Lower leg skin (tissue), 4 donors: ENCODE measurements at regions not wholly inside any gene's neighbourhood (a gene's known extent, or its start where the extent isn't known, plus 50 kb on each side); places are given as distances from the start of the nearest gene placed in this dataset.

Experiments used
- DNase-seq, 2 donors: peaks; one replicate each; pipeline ENCODE4 v3.0.0-alpha.2; 2019; ENCODE audit warnings: low spot score in 2 of 2
- H3K4me3 ChIP-seq: fragments of 200-600 bp; sonication (generic); 2 replicates; pipeline ENCODE4 v1.5.1; 2017; ENCODE audit warnings: mild to moderate bottlenecking, low read depth; ENCODE audit not compliant: poor library complexity, severe bottlenecking
- POLR2A ChIP-seq, 2 donors: fragments of 450-650 bp; IDR thresholded peaks; one replicate each; pipeline ENCODE4 v1.6.1; 2016 to 2017; ENCODE audit warnings: antibody characterized with exemption in 2 of 2, mild to moderate bottlenecking in 1 of 2, moderate library complexity in 1 of 2
- WGBS, 2 donors: methylation state at CpG; one replicate each; pipeline ENCODE4 v1.1.5; 2018; 5-methylcytosine and 5-hydroxymethylcytosine counted together
- intact Hi-C: fragments of 100-400 bp; cut with DNase I; formaldehyde crosslinking; loops from one replicate; pipeline ENCODE4 v1.15.0; 2023; ENCODE audit warnings: low total_unique reads
- TF ChIP-seq, protein P1 (sequence below), 3 donors: fragments of 450-650 bp; IDR thresholded peaks; one replicate each; pipeline ENCODE4 v1.5.1; 2016; ENCODE audit warnings: antibody characterized with exemption in 3 of 3, mild to moderate bottlenecking in 3 of 3, moderate library complexity in 2 of 3

DNA sequence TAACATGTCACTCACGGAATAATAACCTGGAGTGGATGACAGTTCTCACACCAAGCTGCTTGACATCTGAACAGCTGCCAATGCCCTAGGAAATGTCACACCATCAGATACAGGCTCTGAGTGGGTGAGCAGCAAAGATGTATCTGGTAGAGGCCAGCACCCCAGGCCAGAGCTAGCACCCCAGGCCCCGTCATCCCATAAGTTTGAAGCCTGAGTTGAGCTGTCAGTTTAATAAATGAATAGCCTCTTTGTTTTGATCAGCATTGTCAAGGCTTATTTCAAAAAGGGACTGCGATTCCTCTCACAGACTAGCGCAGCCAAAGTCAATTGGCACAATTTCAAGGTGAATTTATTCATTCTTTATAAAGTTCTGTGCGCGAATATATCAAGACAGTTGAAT lies 1327.1 kb downstream of the MAT2B start:
- 60 to 61% methylated on average over 6 of the region's 6 CpGs for WGBS, 2 donors
- DNase-seq: no peak
- TF ChIP-seq, protein P1, sequence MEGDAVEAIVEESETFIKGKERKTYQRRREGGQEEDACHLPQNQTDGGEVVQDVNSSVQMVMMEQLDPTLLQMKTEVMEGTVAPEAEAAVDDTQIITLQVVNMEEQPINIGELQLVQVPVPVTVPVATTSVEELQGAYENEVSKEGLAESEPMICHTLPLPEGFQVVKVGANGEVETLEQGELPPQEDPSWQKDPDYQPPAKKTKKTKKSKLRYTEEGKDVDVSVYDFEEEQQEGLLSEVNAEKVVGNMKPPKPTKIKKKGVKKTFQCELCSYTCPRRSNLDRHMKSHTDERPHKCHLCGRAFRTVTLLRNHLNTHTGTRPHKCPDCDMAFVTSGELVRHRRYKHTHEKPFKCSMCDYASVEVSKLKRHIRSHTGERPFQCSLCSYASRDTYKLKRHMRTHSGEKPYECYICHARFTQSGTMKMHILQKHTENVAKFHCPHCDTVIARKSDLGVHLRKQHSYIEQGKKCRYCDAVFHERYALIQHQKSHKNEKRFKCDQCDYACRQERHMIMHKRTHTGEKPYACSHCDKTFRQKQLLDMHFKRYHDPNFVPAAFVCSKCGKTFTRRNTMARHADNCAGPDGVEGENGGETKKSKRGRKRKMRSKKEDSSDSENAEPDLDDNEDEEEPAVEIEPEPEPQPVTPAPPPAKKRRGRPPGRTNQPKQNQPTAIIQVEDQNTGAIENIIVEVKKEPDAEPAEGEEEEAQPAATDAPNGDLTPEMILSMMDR (IDR thresholded peaks at IDR 0.05): no peak
- no peak for TF ChIP-seq POLR2A (IDR thresholded peaks at IDR 0.05)
- intact Hi-C loops: no loop called here
- no peak overlapping the region for H3K4me3 ChIP-seq

DNA sequence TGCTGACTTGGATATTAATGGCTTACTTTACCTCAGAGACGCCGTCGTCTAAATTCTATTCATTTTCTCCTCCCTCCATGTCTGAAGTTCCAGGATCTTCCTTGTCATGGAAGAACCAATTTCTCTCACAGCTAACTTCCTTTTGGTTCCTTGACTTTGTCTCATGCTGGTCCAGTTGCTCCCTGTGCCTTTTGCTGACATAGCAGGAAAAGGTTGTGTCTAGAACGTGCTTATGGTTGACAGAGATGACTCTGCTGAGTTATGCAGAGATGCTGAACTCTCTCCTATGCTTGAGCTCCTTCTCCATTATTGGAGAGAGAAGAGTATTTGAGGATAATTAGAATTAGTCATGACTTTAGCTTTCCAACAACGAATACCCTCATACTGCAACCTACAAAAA lies 1338.9 kb downstream of the MAT2B start:
- no peak overlapping the region for H3K4me3 ChIP-seq
- 86 to 90% methylated on average over 5 of the region's 5 CpGs for WGBS, 2 donors
- TF ChIP-seq, protein P1 (IDR thresholded peaks at IDR 0.05): no peak
- no peak for TF ChIP-seq POLR2A (IDR thresholded peaks at IDR 0.05)
- intact Hi-C loops: no loop called here
- DNase-seq: no peak

DNA sequence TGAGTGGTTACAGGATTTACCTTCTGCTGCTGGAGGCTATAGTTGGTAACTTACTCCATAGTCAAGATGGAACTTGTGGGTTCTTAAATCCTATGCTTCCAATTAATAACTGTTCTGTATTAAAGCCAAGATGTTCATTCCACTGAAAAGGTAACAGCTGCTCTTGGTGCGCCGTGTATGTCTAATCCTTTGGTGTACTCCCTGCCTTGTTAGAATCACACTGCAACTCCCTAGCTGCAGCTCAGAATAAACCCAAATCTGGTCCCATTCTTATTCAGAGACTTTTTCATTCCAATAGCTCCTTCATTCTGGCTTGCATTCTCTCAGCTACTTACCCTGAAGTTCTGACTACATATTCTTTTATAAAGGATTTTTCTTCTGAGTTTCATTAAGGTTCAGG lies 1355.5 kb downstream of the MAT2B start:
- intact Hi-C loops: no loop called here
- H3K4me3 ChIP-seq: no peak overlapping the region
- TF ChIP-seq, protein P1 (IDR thresholded peaks at IDR 0.05): no peak
- TF ChIP-seq POLR2A (IDR thresholded peaks at IDR 0.05): no peak
- WGBS, 2 donors: 38 to 53% methylated on average over 2 of the region's 2 CpGs
- DNase-seq: no peak

DNA sequence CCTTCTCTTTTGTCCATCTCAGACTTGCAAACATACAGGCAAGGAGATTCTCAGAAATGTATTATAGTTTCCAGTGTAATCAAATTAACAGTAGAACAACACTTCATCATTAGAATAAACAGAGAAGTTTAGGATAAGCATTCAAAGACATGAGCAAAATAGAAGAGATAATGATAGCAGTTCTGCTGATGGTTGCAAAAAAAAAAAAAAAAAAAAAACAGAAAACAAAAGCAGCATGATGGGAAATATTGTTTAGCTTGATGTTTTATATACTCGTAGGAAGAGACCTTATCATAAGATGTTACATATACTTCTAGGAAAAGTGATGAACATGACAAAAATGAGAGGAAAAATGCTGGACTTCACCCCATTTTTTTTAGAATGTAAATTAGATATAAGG lies 1356.2 kb downstream of the MAT2B start:
- no peak overlapping the region for H3K4me3 ChIP-seq
- TF ChIP-seq POLR2A (IDR thresholded peaks at IDR 0.05): no peak
- TF ChIP-seq, protein P1 (IDR thresholded peaks at IDR 0.05): no peak
- DNase-seq: no peak
- intact Hi-C loops: no loop called here
- 70 to 82% methylated on average over 1 of the region's 1 CpG for WGBS, 2 donors

DNA sequence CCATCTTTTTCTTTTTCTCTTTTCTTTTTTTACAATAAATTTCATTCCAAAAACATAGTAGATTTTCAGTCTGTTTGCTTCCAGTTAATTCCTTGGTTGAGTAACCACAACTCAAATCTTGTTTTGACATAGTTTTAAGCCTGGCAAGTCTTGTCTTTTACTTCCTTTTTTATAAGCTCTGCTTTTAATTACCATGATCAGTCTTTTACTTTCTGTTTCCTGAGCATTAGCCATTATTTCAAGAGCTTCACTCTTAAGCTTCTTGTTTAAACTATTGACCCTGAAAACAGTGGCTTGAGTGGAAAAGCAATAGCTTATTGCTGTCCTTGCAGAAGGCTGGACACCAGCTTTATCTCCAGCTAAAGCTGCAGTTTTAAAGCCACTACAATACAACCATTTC lies 1363.3 kb downstream of the MAT2B start:
- TF ChIP-seq POLR2A (IDR thresholded peaks at IDR 0.05): no peak
- TF ChIP-seq, protein P1 (IDR thresholded peaks at IDR 0.05): no peak
- intact Hi-C loops: no loop called here
- DNase-seq: no peak
- no peak overlapping the region for H3K4me3 ChIP-seq

DNA sequence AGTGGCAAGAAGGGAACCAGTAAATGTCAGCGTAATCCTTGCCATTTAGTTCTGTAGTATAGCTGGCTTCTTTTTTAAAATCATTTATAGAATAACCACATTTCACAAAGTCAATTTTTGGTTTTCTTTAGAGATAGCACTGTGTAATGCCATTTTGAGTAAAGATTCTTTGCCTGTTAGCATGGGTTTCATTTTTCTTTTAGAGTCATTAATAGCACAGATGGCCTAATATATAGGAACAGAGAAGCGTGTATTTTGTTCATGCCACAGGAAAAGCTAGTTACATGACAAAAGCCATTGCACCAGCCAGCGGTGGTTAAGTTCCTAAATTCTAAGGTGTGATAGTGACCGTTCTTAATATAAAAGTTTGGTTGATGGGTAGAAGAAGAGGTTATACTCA lies 1363.9 kb downstream of the MAT2B start:
- no peak overlapping the region for H3K4me3 ChIP-seq
- no peak for DNase-seq
- WGBS, 2 donors: 85 to 88% methylated on average over 4 of the region's 4 CpGs
- intact Hi-C loops: no loop called here
- TF ChIP-seq, protein P1 (IDR thresholded peaks at IDR 0.05): no peak
- no peak for TF ChIP-seq POLR2A (IDR thresholded peaks at IDR 0.05)
